Activated CD4-positive, alpha-beta T cell treated with anti-CD3 and anti-CD28 coated beads, Interleukin-2, amount 50 U/mL, for 24 hours (primary cell): ENCODE measurements at regions not wholly inside any gene's neighbourhood (a gene's known extent, or its start where the extent isn't known, plus 50 kb on each side); places are given as distances from the start of the nearest gene placed in this dataset.
"Not testable (repeated sequence)": the region's sequence is repeated elsewhere in the genome, so short reads cannot be mapped to it uniquely, and the experiment has no call there.

Source experiments
- DNase-seq, 2 donors: peaks; one replicate each; pipeline ENCODE4 v3.0.0-alpha.2; 2020; ENCODE audit warnings: low read depth in 1 of 2, low spot score in 1 of 2

GRCh38 chr2:194723446-194723845 is 933.6 kb upstream of the SLC39A10 start:
- DNase-seq, result no peak

- DNase-seq, result no peak
Measured at GRCh38 chr2:194721227-194721626, 935.8 kb upstream of the SLC39A10 start.

- no peak for DNase-seq
Measured at GRCh38 chr2:194720462-194720861, 936.6 kb upstream of the SLC39A10 start.

- DNase-seq, result no peak
Measured at GRCh38 chr2:194718881-194719280, 938.1 kb upstream of the SLC39A10 start.

GRCh38 chr2:194714541-194714940 is 942.5 kb upstream of the SLC39A10 start:
- no peak for DNase-seq

- no peak for DNase-seq
Measured at GRCh38 chr2:194709840-194710239, 947.2 kb upstream of the SLC39A10 start.

GRCh38 chr2:194706179-194706578 is 950.8 kb upstream of the SLC39A10 start:
- DNase-seq, result no peak

GRCh38 chr2:194705398-194705797 is 951.6 kb upstream of the SLC39A10 start:
- DNase-seq, result no peak

GRCh38 chr2:194700726-194701125 is 956.3 kb upstream of the SLC39A10 start:
- DNase-seq, result no peak

GRCh38 chr2:194700116-194700515 is 956.9 kb upstream of the SLC39A10 start:
- no peak for DNase-seq

GRCh38 chr2:194698012-194698411 is 959.0 kb upstream of the SLC39A10 start:
- DNase-seq, result no peak

GRCh38 chr2:194697439-194697838 is 959.6 kb upstream of the SLC39A10 start:
- no peak for DNase-seq

GRCh38 chr2:194696690-194697089 is 960.3 kb upstream of the SLC39A10 start:
- no peak for DNase-seq

- no peak for DNase-seq
Measured at GRCh38 chr2:194686569-194686968, 970.5 kb upstream of the SLC39A10 start.

GRCh38 chr2:194674043-194674442 is 983.0 kb upstream of the SLC39A10 start:
- no peak for DNase-seq

- no peak for DNase-seq
Measured at GRCh38 chr2:194672994-194673393, 984.0 kb upstream of the SLC39A10 start.

GRCh38 chr2:194661431-194661830 is 995.6 kb upstream of the SLC39A10 start:
- DNase-seq, result no peak

- DNase-seq, result not testable (repeated sequence)
Measured at GRCh38 chr2:194639057-194639456, 1018.0 kb upstream of the SLC39A10 start.

GRCh38 chr2:194621945-194622344 is 1035.1 kb upstream of the SLC39A10 start:
- no peak for DNase-seq

- no peak for DNase-seq
Measured at GRCh38 chr2:194619366-194619765, 1037.7 kb upstream of the SLC39A10 start.

GRCh38 chr2:194618432-194618831 is 1038.6 kb upstream of the SLC39A10 start:
- DNase-seq, result no peak

- no peak for DNase-seq
Measured at GRCh38 chr2:194616334-194616733, 1040.7 kb upstream of the SLC39A10 start.

GRCh38 chr2:194610297-194610696 is 1046.7 kb upstream of the SLC39A10 start:
- DNase-seq, result no peak

GRCh38 chr2:194603429-194603828 is 1053.6 kb upstream of the SLC39A10 start:
- no peak for DNase-seq
